B cell (primary cell): ENCODE measurements at regions not wholly inside any gene's neighbourhood (a gene's known extent, or its start where the extent isn't known, plus 50 kb on each side); places are given as distances from the start of the nearest gene placed in this dataset.

Source experiments
- ATAC-seq: fragments of 200-7000 bp; cut with Tn5 transposase; one replicate; pipeline ENCODE4 v1.10.0; 2021; ENCODE audit warnings: low read depth, mild to moderate bottlenecking, moderate number of reproducible peaks, moderate library complexity
- CTCF ChIA-PET: fragments of 350-600 bp; sonication (Branson Sonifier 250); formaldehyde crosslinking; loops from one replicate; lab custom pipeline; 2021; ENCODE audit warnings: antibody characterized with exemption, inconsistent platforms; lab: Charles Lee
- POLR2A ChIA-PET: fragments of 350-600 bp; sonication (Branson Sonifier 250); formaldehyde crosslinking; loops from one replicate; lab custom pipeline; 2021; ENCODE audit warnings: antibody characterized with exemption; lab: Charles Lee
- DNase-seq: peaks from one replicate; pipeline ENCODE4 v3.0.0; 2013
- H2AFZ ChIP-seq: 2 replicates; pipeline ENCODE4 v1.6.1; 2012; ENCODE audit warnings: mild to moderate bottlenecking, low read depth, low read length; ENCODE audit not compliant: insufficient read depth, poor library complexity, severe bottlenecking
- H3K27ac ChIP-seq, 2 donors: 1 replicate in 1 of 2; 2 replicates in 1 of 2; pipeline ENCODE4 v1.5.1; 2012 to 2013; ENCODE audit warnings: low read length in 2 of 2, mild to moderate bottlenecking in 2 of 2, moderate library complexity in 1 of 2
- H3K27me3 ChIP-seq, 4 experiments: fragments of 200-600 bp in 1 of 4; sonication (generic) in 1 of 4; replicated peaks in 1 of 4; 1 replicate in 2 of 4; 2 replicates in 2 of 4; pipeline versions ENCODE4 v1.6.1 to v1.7.0; 2013 to 2016; ENCODE audit warnings: low read length in 3 of 4, mild to moderate bottlenecking in 2 of 4, mixed read lengths in 1 of 4, moderate library complexity in 1 of 4; ENCODE audit not compliant: insufficient read depth in 4 of 4, control insufficient read depth in 3 of 4; ENCODE audit errors: control extremely low read depth in 1 of 4
- H3K36me3 ChIP-seq, 2 experiments: replicated peaks in 1 of 2; 1 replicate in 1 of 2; 2 replicates in 1 of 2; pipeline versions ENCODE4 v1.6.1 to v1.7.1; 2013; ENCODE audit warnings: low read length in 1 of 2; ENCODE audit not compliant: insufficient read depth in 2 of 2, control insufficient read depth in 1 of 2; ENCODE audit errors: control extremely low read depth in 1 of 2, extremely low read depth in 1 of 2
- H3K4me1 ChIP-seq, 2 donors: fragments of 200-600 bp in 1 of 2; sonication (generic) in 1 of 2; 1 replicate in 1 of 2; 2 replicates in 1 of 2; pipeline versions ENCODE4 v1.5.1 to v1.6.1; 2013 to 2017; ENCODE audit warnings: low read length in 2 of 2; ENCODE audit not compliant: control insufficient read depth in 2 of 2, insufficient read depth in 2 of 2
- H3K4me2 ChIP-seq: replicated peaks from 2 replicates; pipeline ENCODE3; 2012; ENCODE audit warnings: mild to moderate bottlenecking, low read depth, low read length; ENCODE audit not compliant: poor library complexity, severe bottlenecking
- H3K4me3 ChIP-seq, 5 experiments: fragments of 200-600 bp in 1 of 5; sonication (generic) in 1 of 5; 1 replicate in 3 of 5; 2 replicates in 2 of 5; pipeline versions ENCODE4 v1.5.1 to v1.7.0; 2011 to 2016; ENCODE audit warnings: low read length in 4 of 5, mild to moderate bottlenecking in 4 of 5, low read depth in 2 of 5, control low read depth in 1 of 5, moderate library complexity in 1 of 5; ENCODE audit not compliant: insufficient read depth in 1 of 5; ENCODE audit errors: control extremely low read depth in 1 of 5, extremely low read depth in 1 of 5
- H3K79me2 ChIP-seq: fragments of 200-600 bp; sonication (generic); one replicate; pipeline ENCODE4 v1.6.0; 2016; ENCODE audit warnings: low read length; ENCODE audit not compliant: control insufficient read depth, insufficient read depth
- H3K9ac ChIP-seq: fragments of 200-600 bp; sonication (generic); 2 replicates; pipeline ENCODE4 v1.6.1; 2017; ENCODE audit warnings: mild to moderate bottlenecking, low read length, moderate library complexity
- H3K9me3 ChIP-seq, 3 donors: one replicate each; pipeline versions ENCODE4 v1.6.1 to v1.7.1; 2013; ENCODE audit warnings: low read length in 2 of 3; ENCODE audit not compliant: control insufficient read depth in 2 of 3, insufficient read depth in 1 of 3; ENCODE audit errors: control extremely low read depth in 1 of 3
- H4K20me1 ChIP-seq: 2 replicates; pipeline ENCODE4 v1.6.0; 2012; ENCODE audit warnings: mild to moderate bottlenecking, low read length; ENCODE audit not compliant: insufficient read depth, control insufficient read depth, poor library complexity, severe bottlenecking
- H3K27ac Mint-ChIP-seq: one replicate; pipeline ENCODE4 v1.8.0; 2021; ENCODE audit warnings: mixed read lengths
- H3K27me3 Mint-ChIP-seq: one replicate; pipeline ENCODE4 v1.8.0; 2021; ENCODE audit warnings: mixed read lengths
- H3K4me1 Mint-ChIP-seq: one replicate; pipeline ENCODE4 v1.8.0; 2021; ENCODE audit warnings: mixed read lengths
- H3K4me3 Mint-ChIP-seq: one replicate; pipeline ENCODE4 v1.8.0; 2021; ENCODE audit warnings: mixed read lengths
- H3K9me3 Mint-ChIP-seq: one replicate; pipeline ENCODE4 v1.8.0; 2022; ENCODE audit warnings: mixed read lengths; ENCODE audit not compliant: insufficient read depth
- EZH2 ChIP-seq: IDR thresholded peaks from 2 replicates; pipeline ENCODE4 v1.6.1; 2012; ENCODE audit warnings: borderline replicate concordance, low read depth, mild to moderate bottlenecking, moderate library complexity, low read length; ENCODE audit not compliant: insufficient read depth, poor library complexity, severe bottlenecking
- WGBS: methylation state at CpG from one replicate; pipeline ENCODE4 v1.1.5; 2013; ENCODE audit warnings: missing lambda C conversion rate; ENCODE audit not compliant: insufficient coverage; 5-methylcytosine and 5-hydroxymethylcytosine counted together
- intact Hi-C: fragments of 100-400 bp; cut with micrococcal nuclease; formaldehyde crosslinking; loops from one replicate; pipeline ENCODE4 v1.10.0; 2022
- TF ChIP-seq, protein P1 (sequence below): fragments of 200-600 bp; IDR thresholded peaks from one replicate; pipeline ENCODE4 v1.8.0; 2022; ENCODE audit warnings: antibody characterized with exemption, mild to moderate bottlenecking

DNA sequence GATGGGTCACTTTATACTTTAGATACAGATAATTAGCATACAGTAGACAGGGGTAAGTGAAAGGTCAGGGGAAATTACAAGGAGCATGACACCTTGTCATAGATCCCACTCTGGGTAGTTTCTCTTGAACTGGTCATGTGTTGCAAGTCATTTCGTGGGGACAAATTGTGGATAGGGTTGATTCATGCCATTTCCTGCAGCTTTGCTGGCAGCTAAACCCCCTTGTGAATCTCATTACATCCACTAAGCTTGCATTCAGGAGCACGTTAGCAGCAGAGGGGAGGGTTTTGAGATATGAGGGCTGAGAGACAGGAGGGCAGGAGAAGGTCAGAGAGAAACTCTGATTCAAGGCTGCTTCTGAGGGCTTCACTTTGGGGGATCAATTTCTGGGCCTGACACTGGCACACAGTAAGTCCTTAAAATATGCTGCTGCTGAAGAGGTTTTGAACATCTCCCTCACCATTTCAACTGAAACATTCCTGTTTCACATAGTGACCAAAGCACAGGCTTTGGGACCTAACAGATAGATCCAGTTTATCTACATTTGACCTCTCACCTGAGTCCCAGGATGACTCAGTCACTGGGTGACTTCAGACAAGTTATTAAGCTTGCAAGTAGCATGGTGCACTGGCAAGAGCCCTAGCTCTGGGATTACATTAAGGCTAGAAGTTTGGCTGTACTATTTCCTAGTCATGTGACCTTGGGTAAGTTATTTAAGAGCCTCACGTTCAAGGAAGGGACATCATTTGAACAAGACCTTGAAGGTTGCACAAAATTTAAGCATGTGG is 206.0 kb upstream of the USP24 start:
- H3K9me3 Mint-ChIP-seq, result no peaks in the 10 kb centered on the region
- no peak overlapping the region for H3K27ac ChIP-seq
- ChIA-PET POLR2A (no interaction called here), CTCF (no interaction called here)
- H3K27me3 Mint-ChIP-seq, result peaks cover 31% of the 10 kb centered on the region
- TF ChIP-seq, protein P1, sequence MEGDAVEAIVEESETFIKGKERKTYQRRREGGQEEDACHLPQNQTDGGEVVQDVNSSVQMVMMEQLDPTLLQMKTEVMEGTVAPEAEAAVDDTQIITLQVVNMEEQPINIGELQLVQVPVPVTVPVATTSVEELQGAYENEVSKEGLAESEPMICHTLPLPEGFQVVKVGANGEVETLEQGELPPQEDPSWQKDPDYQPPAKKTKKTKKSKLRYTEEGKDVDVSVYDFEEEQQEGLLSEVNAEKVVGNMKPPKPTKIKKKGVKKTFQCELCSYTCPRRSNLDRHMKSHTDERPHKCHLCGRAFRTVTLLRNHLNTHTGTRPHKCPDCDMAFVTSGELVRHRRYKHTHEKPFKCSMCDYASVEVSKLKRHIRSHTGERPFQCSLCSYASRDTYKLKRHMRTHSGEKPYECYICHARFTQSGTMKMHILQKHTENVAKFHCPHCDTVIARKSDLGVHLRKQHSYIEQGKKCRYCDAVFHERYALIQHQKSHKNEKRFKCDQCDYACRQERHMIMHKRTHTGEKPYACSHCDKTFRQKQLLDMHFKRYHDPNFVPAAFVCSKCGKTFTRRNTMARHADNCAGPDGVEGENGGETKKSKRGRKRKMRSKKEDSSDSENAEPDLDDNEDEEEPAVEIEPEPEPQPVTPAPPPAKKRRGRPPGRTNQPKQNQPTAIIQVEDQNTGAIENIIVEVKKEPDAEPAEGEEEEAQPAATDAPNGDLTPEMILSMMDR, result no peak
- TF ChIP-seq EZH2, result no peak
- no peaks in the 10 kb centered on the region for H3K4me1 ChIP-seq
- H3K4me3 ChIP-seq, result no peak overlapping the region
- no peak overlapping the region for H3K9ac ChIP-seq
- DNase-seq (no peak), ATAC-seq (no peak)
- H3K36me3 ChIP-seq, result no peaks in the 10 kb centered on the region
- H3K4me3 Mint-ChIP-seq, result no peak overlapping the region
- no peaks in the 10 kb centered on the region for H4K20me1 ChIP-seq
- no peak overlapping the region for H2AFZ ChIP-seq
- H3K79me2 ChIP-seq, result no peaks in the 10 kb centered on the region
- H3K4me1 Mint-ChIP-seq, result no peaks in the 10 kb centered on the region
- WGBS, result no CpG with 5 or more reads among the region's 3 CpGs
- intact Hi-C loops, result no loop called here
- H3K4me2 ChIP-seq, result no peak overlapping the region
- peaks cover 0 to 3% (median 3%) of the 10 kb centered on the region in 3 donors for H3K9me3 ChIP-seq
- H3K27me3 ChIP-seq, result peaks cover 0 to 4% (median 2%) of the 10 kb centered on the region in 4 experiments
- H3K27ac Mint-ChIP-seq, result no peak overlapping the region

GRCh38 chr1:55420026-55420425 is 204.9 kb upstream of the USP24 start:
- no peak overlapping the region for H3K9ac ChIP-seq
- peaks cover 0 to 3% (median 3%) of the 10 kb centered on the region in 3 donors for H3K9me3 ChIP-seq
- H3K4me3 ChIP-seq, result no peak overlapping the region
- Mint-ChIP-seq H3K27ac (no peak overlapping the region), H3K27me3 (peaks cover 29% of the 10 kb centered on the region), H3K4me1 (no peaks in the 10 kb centered on the region), H3K9me3 (no peaks in the 10 kb centered on the region), H3K4me3 (no peak overlapping the region)
- no peaks in the 10 kb centered on the region for H3K36me3 ChIP-seq
- no CpG with 5 or more reads among the region's 2 CpGs for WGBS
- ChIA-PET POLR2A (no interaction called here), CTCF (no interaction called here)
- TF ChIP-seq, protein P1, result no peak
- no peak for TF ChIP-seq EZH2
- H2AFZ ChIP-seq, result no peak overlapping the region
- no peak overlapping the region for H3K27ac ChIP-seq
- H3K79me2 ChIP-seq, result no peaks in the 10 kb centered on the region
- DNase-seq, result no peak
- H3K4me1 ChIP-seq, result no peaks in the 10 kb centered on the region
- H3K4me2 ChIP-seq, result no peak overlapping the region
- no peaks in the 10 kb centered on the region for H4K20me1 ChIP-seq
- intact Hi-C loops, result no loop called here
- ATAC-seq, result no peak
- peaks cover 0 to 4% (median 2%) of the 10 kb centered on the region in 4 experiments for H3K27me3 ChIP-seq
